ENCODE measurements at regions not wholly inside any gene's neighbourhood (a gene's known extent, or its start where the extent isn't known, plus 50 kb on each side); places are given as distances from the start of the nearest gene placed in this dataset.

DNA sequence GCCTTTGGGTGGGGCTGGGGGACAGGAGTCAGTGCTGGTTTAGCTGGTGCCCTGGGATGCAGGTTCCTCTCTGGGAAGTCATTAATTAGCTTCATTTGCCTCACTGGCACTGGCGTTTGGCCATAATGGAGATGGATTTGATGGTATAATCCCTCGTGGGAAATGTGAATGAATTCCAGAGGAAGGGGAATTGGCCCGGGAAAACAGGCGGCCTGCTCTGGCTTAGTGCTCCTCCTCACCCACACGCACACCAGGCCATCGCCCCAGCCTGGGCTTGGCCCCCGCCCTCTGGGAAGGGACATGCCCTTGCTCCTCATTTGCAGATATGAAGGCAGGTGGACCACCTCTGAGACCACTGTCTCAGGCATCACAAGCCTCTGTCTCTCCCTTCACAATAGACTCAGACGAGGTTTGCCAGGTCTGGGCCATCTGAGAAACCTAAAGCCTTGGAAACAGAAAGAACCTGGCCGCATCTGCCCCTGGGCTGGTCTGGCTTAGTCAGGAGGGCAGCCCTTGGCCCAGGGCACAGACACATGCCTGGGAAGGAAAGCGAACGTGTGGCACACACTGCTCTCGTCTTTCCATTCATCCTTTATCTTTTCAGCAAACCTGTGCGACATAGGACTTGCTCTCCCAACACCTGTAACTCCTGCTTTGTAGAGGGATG lies 199.2 kb upstream of the CDH4 start:
- no peak for TF ChIP-seq POLR2A (IDR thresholded peaks at IDR 0.05)
- TF ChIP-seq, protein P1, sequence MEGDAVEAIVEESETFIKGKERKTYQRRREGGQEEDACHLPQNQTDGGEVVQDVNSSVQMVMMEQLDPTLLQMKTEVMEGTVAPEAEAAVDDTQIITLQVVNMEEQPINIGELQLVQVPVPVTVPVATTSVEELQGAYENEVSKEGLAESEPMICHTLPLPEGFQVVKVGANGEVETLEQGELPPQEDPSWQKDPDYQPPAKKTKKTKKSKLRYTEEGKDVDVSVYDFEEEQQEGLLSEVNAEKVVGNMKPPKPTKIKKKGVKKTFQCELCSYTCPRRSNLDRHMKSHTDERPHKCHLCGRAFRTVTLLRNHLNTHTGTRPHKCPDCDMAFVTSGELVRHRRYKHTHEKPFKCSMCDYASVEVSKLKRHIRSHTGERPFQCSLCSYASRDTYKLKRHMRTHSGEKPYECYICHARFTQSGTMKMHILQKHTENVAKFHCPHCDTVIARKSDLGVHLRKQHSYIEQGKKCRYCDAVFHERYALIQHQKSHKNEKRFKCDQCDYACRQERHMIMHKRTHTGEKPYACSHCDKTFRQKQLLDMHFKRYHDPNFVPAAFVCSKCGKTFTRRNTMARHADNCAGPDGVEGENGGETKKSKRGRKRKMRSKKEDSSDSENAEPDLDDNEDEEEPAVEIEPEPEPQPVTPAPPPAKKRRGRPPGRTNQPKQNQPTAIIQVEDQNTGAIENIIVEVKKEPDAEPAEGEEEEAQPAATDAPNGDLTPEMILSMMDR (IDR thresholded peaks at IDR 0.05): no peak

All from lower leg skin (tissue), 3 donors.